HCT116 (cell line): ENCODE measurements at regions not wholly inside any gene's neighbourhood (a gene's known extent, or its start where the extent isn't known, plus 50 kb on each side); places are given as distances from the start of the nearest gene placed in this dataset.

Experiments used
- ATAC-seq: fragments of 200-7000 bp; cut with Tn5 transposase; 2 replicates; pipeline ENCODE4 v1.9.1; 2020; ENCODE audit warnings: mild to moderate bottlenecking, moderate library complexity
- BruUV-seq: library from RNA; stranded (reverse); fragments of 400-500 nt; replicated peaks from 2 replicates; lab custom pipeline; 2021; lab: Mats Ljungman, UMichigan
- CTCF ChIA-PET: fragments of 300-600 bp; sonication (Branson Sonifier 250); formaldehyde crosslinking; loops from one replicate; lab custom pipeline; 2021; ENCODE audit warnings: antibody characterized with exemption; lab: Charles Lee
- POLR2A ChIA-PET: fragments of 300-600, 350-600 bp; sonication (Branson Sonifier 250); formaldehyde crosslinking; loops from one replicate; lab custom pipeline; 2021; ENCODE audit warnings: antibody characterized with exemption; lab: Charles Lee
- RAD21 ChIA-PET, 2 experiments: fragments of 300-600 bp; sonication (Branson Sonifier 250); formaldehyde crosslinking; loops; one replicate each; lab custom pipeline; 2023; ENCODE audit warnings: low total read pairs in 2 of 2; ENCODE audit not compliant: uncharacterized antibody in 2 of 2, unreplicated experiment in 2 of 2, low non-redundant PET in 1 of 2; lab: Charles Lee
- DNase-seq: peaks from one replicate; pipeline ENCODE4 v3.0.0-alpha.2; 2010; ENCODE audit warnings: low read depth, low spot score
- H2AFZ ChIP-seq: fragments of 200-600 bp; shearing (Covaris generic), sonication (generic); 2 replicates; pipeline ENCODE4 v1.6.1; 2017; ENCODE audit warnings: low read depth, mixed run types, mixed read lengths, antibody characterized with exemption, low read length; ENCODE audit not compliant: poor library complexity, severe bottlenecking
- H3K27ac ChIP-seq: 2 replicates; pipeline ENCODE4 v1.5.1; 2012; ENCODE audit warnings: low read depth, low read length
- H3K27me3 ChIP-seq: fragments of 200-600 bp; sonication (generic); 2 replicates; pipeline ENCODE4 v1.6.1; 2016; ENCODE audit warnings: mixed run types, low read length, mixed read lengths; ENCODE audit not compliant: insufficient read depth
- H3K36me3 ChIP-seq, 2 experiments: fragments of 200-500 bp in 1 of 2; fragments of 200-600 bp in 1 of 2; sonication (Bioruptor generic) in 1 of 2; sonication (generic) in 1 of 2; 2 replicates each; pipeline versions ENCODE4 v1.5.1 to v1.6.1; 2014 to 2016; ENCODE audit warnings: low read length in 2 of 2, inconsistent platforms in 1 of 2, mixed read lengths in 1 of 2, mixed run types in 1 of 2; ENCODE audit not compliant: insufficient read depth in 2 of 2, control insufficient read depth in 1 of 2
- H3K4me1 ChIP-seq, 2 experiments: fragments of 200-600 bp in 1 of 2; sonication (generic) in 1 of 2; 2 replicates each; pipeline versions ENCODE4 v1.5.1 to v1.6.1; 2012 to 2017; ENCODE audit warnings: low read length in 2 of 2, inconsistent platforms in 1 of 2, mild to moderate bottlenecking in 1 of 2, mixed read lengths in 1 of 2, mixed run types in 1 of 2, moderate library complexity in 1 of 2; ENCODE audit not compliant: insufficient read depth in 2 of 2, control insufficient read depth in 1 of 2
- H3K4me2 ChIP-seq: fragments of 200-600 bp; sonication (generic); 2 replicates; pipeline ENCODE4 v1.6.1; 2017; ENCODE audit warnings: mixed run types, low read length, mixed read lengths
- H3K4me3 ChIP-seq, 2 experiments: fragments of 200-600 bp in 1 of 2; sonication (generic) in 1 of 2; replicated peaks in 1 of 2; 2 replicates each; pipeline ENCODE4 v1.5.1; 2011 to 2016; ENCODE audit warnings: low read length in 2 of 2, control low read depth in 1 of 2, low read depth in 1 of 2, mild to moderate bottlenecking in 1 of 2, mixed read lengths in 1 of 2, mixed run types in 1 of 2
- H3K79me2 ChIP-seq: fragments of 200-600 bp; sonication (generic); 2 replicates; pipeline ENCODE4 v1.6.1; 2017; ENCODE audit warnings: mild to moderate bottlenecking, mixed run types, low read length, moderate library complexity, mixed read lengths; ENCODE audit not compliant: insufficient read depth
- H3K9ac ChIP-seq: fragments of 200-600 bp; sonication (generic); 2 replicates; pipeline ENCODE4 v1.6.1; 2016; ENCODE audit warnings: low read length, mixed read lengths
- H3K9me2 ChIP-seq: fragments of 200-600 bp; sonication (generic), shearing (Covaris generic); 2 replicates; pipeline ENCODE4 v1.6.1; 2017; ENCODE audit warnings: mixed run types, mild to moderate bottlenecking, moderate library complexity; ENCODE audit not compliant: insufficient read depth
- H3K9me3 ChIP-seq, 2 experiments: fragments of 200-500 bp in 1 of 2; fragments of 200-600 bp in 1 of 2; sonication (Bioruptor generic) in 1 of 2; sonication (generic) in 1 of 2; 2 replicates each; pipeline ENCODE4 v1.6.1; 2014 to 2017; ENCODE audit warnings: low read length in 2 of 2, mixed read lengths in 2 of 2, inconsistent platforms in 1 of 2, low read depth in 1 of 2, mild to moderate bottlenecking in 1 of 2, mixed run types in 1 of 2, moderate library complexity in 1 of 2; ENCODE audit not compliant: control insufficient read depth in 1 of 2, insufficient read depth in 1 of 2
- H4K20me1 ChIP-seq: fragments of 200-600 bp; sonication (generic), shearing (Covaris generic); 2 replicates; pipeline ENCODE4 v1.6.1; 2017; ENCODE audit warnings: mixed run types, mild to moderate bottlenecking, moderate library complexity; ENCODE audit not compliant: insufficient read depth
- ATF3 ChIP-seq: IDR thresholded peaks from 2 replicates; pipeline ENCODE4 v1.6.1; 2012
- CBX3 ChIP-seq: IDR thresholded peaks from 2 replicates; pipeline ENCODE4 v1.6.1; 2012; ENCODE audit warnings: low read depth
- CTCF ChIP-seq, 3 experiments: fragments of 200-600 bp in 1 of 3; sonication (generic) in 1 of 3; IDR thresholded peaks in 2 of 3; conservative IDR thresholded peaks in 1 of 3; 2 replicates each; pipeline ENCODE4 v1.5.1; 2012 to 2017; ENCODE audit warnings: low read depth in 2 of 3, low read length in 2 of 3, antibody characterized with exemption in 1 of 3, borderline replicate concordance in 1 of 3, control low read depth in 1 of 3, mild to moderate bottlenecking in 1 of 3, mixed read lengths in 1 of 3, mixed run types in 1 of 3, moderate library complexity in 1 of 3; ENCODE audit not compliant: insufficient read depth in 1 of 3
- EGR1 ChIP-seq: IDR thresholded peaks from 2 replicates; pipeline ENCODE4 v1.6.1; 2012; ENCODE audit warnings: low read depth
- ELF1 ChIP-seq: IDR thresholded peaks from 2 replicates; pipeline ENCODE4 v1.6.1; 2012; ENCODE audit warnings: low read depth, borderline replicate concordance
- EZH2 ChIP-seq: fragments of 200-600 bp; sonication (generic); IDR thresholded peaks from 2 replicates; pipeline ENCODE4 v1.6.1; 2017; ENCODE audit warnings: antibody characterized with exemption, mixed run types
- EZH2phosphoT487 ChIP-seq: fragments of 200-600 bp; IDR thresholded peaks from 2 replicates; pipeline ENCODE4 v1.6.1; 2018; ENCODE audit warnings: antibody characterized with exemption, borderline replicate concordance
- FOSL1 ChIP-seq: IDR thresholded peaks from 2 replicates; pipeline ENCODE4 v1.6.1; 2012; ENCODE audit warnings: low read depth
- POLR2A ChIP-seq: IDR thresholded peaks from 2 replicates; pipeline ENCODE4 v1.7.0; 2011; ENCODE audit warnings: borderline replicate concordance; ENCODE audit not compliant: insufficient read depth, insufficient read length; ENCODE audit errors: extremely low read depth
- RAD21 ChIP-seq: IDR thresholded peaks from 2 replicates; pipeline ENCODE4 v1.6.1; 2012; ENCODE audit warnings: low read depth, mild to moderate bottlenecking
- SIN3A ChIP-seq: IDR thresholded peaks from 2 replicates; pipeline ENCODE4 v1.6.1; 2012; ENCODE audit warnings: low read depth
- SRF ChIP-seq: IDR thresholded peaks from 2 replicates; pipeline ENCODE4 v1.6.1; 2012; ENCODE audit warnings: low read depth
- TCF7L2 ChIP-seq: IDR thresholded peaks from 2 replicates; pipeline ENCODE4 v1.7.0; 2011; ENCODE audit warnings: borderline replicate concordance, inconsistent platforms; ENCODE audit not compliant: insufficient read depth, insufficient read length; ENCODE audit errors: extremely low read depth
- ZBTB33 ChIP-seq: IDR thresholded peaks from 2 replicates; pipeline ENCODE4 v1.6.1; 2011; ENCODE audit warnings: mild to moderate bottlenecking, low read length, moderate library complexity; ENCODE audit not compliant: insufficient replicate concordance; ENCODE audit errors: extremely low read depth
- ZFX ChIP-seq: fragments of 450-650 bp; IDR thresholded peaks from 2 replicates; pipeline ENCODE4 v1.6.1; 2017
- ZNF274 ChIP-seq: fragments of 200-500 bp; sonication (Bioruptor generic); IDR thresholded peaks from 2 replicates; pipeline ENCODE4 v1.6.1; 2014; ENCODE audit warnings: mild to moderate bottlenecking, low read depth, low read length, inconsistent platforms
- intact Hi-C: fragments of 100-400 bp; cut with micrococcal nuclease; formaldehyde crosslinking; loops from 2 replicates; pipeline ENCODE4 v1.10.0; 2022

- BruUV-seq = no TSS peak
- Histone ChIP-seq H2AFZ (no peak overlapping the region), H3K4me3 (no peak overlapping the region), H4K20me1 (no peaks in the 10 kb centered on the region), H3K9me3 (no peaks in the 10 kb centered on the region), H3K79me2 (no peaks in the 10 kb centered on the region), H3K4me1 (no peaks in the 10 kb centered on the region), H3K9me2 (no peaks in the 10 kb centered on the region), H3K4me2 (no peak overlapping the region), H3K36me3 (no peaks in the 10 kb centered on the region), H3K27ac (no peak overlapping the region), H3K27me3 (no peaks in the 10 kb centered on the region), H3K9ac (no peak overlapping the region)
- ChIA-PET CTCF (no interaction called here), POLR2A (no interaction called here), RAD21 (no interaction called here)
- TF ChIP-seq CBX3 (no peak), EZH2 (no peak), POLR2A (no peak), EGR1 (no peak), SIN3A (no peak), SRF (no peak), ZFX (no peak), ELF1 (no peak), ATF3 (no peak), ZNF274 (no peak), EZH2phosphoT487 (no peak), TCF7L2 (no peak), ZBTB33 (no peak), CTCF (IDR thresholded peaks at IDR 0.05 in 2 of 3, conservative IDR thresholded peaks at IDR 0.05 in 1 of 3; ENCODE audit: borderline replicate concordance in 1 of 3, insufficient read depth in 1 of 3, low read depth in 2 of 3, low read length in 2 of 3) (no peak), RAD21 (no peak), FOSL1 (no peak)
- intact Hi-C loops = no loop called here
- ATAC-seq (no peak), DNase-seq (no peak)
Measured at GRCh38 chr4:163967263-163967662, 472.8 kb downstream of the TMA16 start.
